PC-3 (cell line): ENCODE measurements at regions not wholly inside any gene's neighbourhood (a gene's known extent, or its start where the extent isn't known, plus 50 kb on each side); places are given as distances from the start of the nearest gene placed in this dataset.

Source experiments
- ATAC-seq: fragments of 200-7000 bp; cut with Tn5 transposase; 2 replicates; pipeline ENCODE4 v1.9.1; 2020; ENCODE audit warnings: mild to moderate bottlenecking, moderate library complexity
- BruUV-seq: library from RNA; stranded (reverse); fragments of 400-500 nt; replicated peaks from 2 replicates; lab custom pipeline; 2021; lab: Mats Ljungman, UMichigan
- CTCF ChIA-PET: fragments of 300-600 bp; sonication (Branson Sonifier 250); formaldehyde crosslinking; loops from one replicate; lab custom pipeline; 2022; ENCODE audit warnings: antibody characterized with exemption; lab: Charles Lee
- POLR2A ChIA-PET: fragments of 300-600 bp; sonication (Branson Sonifier 250); formaldehyde crosslinking; loops from one replicate; lab custom pipeline; 2022; ENCODE audit warnings: antibody characterized with exemption; ENCODE audit not compliant: unreplicated experiment; lab: Charles Lee
- DNase-seq: peaks from one replicate; pipeline ENCODE4 v3.0.0-alpha.2; 2015
- H2AFZ ChIP-seq: fragments of 300-600 bp; sonication (generic); 2 replicates; pipeline ENCODE4 v1.6.0; 2016; ENCODE audit warnings: antibody characterized with exemption, low read length
- H3F3A ChIP-seq: fragments of 300-600 bp; sonication (generic); one replicate; pipeline ENCODE4 v1.6.0; 2017; ENCODE audit warnings: antibody characterized with exemption, low read length, control low read depth, mild to moderate bottlenecking; ENCODE audit not compliant: unreplicated experiment
- H3K27ac ChIP-seq: fragments of 300-600 bp; sonication (generic); 2 replicates; pipeline ENCODE4 v1.5.1; 2016; ENCODE audit warnings: mild to moderate bottlenecking, low read length
- H3K27me3 ChIP-seq: fragments of 300-600 bp; sonication (generic); 2 replicates; pipeline ENCODE4 v1.6.1; 2016; ENCODE audit warnings: low read length, mixed read lengths
- H3K36me3 ChIP-seq: fragments of 300-600 bp; sonication (generic); 2 replicates; pipeline ENCODE4 v1.6.1; 2016; ENCODE audit warnings: low read depth, mixed run types, low read length, mixed read lengths
- H3K4me1 ChIP-seq: fragments of 300-600 bp; sonication (generic); 2 replicates; pipeline ENCODE4 v1.5.1; 2016; ENCODE audit warnings: low read length; ENCODE audit not compliant: insufficient read depth
- H3K4me2 ChIP-seq: fragments of 300-600 bp; sonication (generic); 2 replicates; pipeline ENCODE4 v1.6.0; 2016; ENCODE audit warnings: low read length
- H3K4me3 ChIP-seq: fragments of 300-600 bp; sonication (generic); 2 replicates; pipeline ENCODE4 v1.5.1; 2016; ENCODE audit warnings: mild to moderate bottlenecking, low read length, mixed read lengths
- H3K79me2 ChIP-seq: fragments of 300-600 bp; sonication (generic); 2 replicates; pipeline ENCODE4 v1.6.1; 2017; ENCODE audit warnings: low read length, mixed read lengths
- H3K9ac ChIP-seq: fragments of 300-600 bp; sonication (generic); 2 replicates; pipeline ENCODE4 v1.6.0; 2016; ENCODE audit warnings: mild to moderate bottlenecking, low read length
- H3K9me2 ChIP-seq: fragments of 300-600 bp; sonication (generic); replicated peaks from 2 replicates; pipeline ENCODE4 v1.6.1; 2016; ENCODE audit warnings: mixed run types, low read length, mixed read lengths
- H3K9me3 ChIP-seq: fragments of 300-600 bp; sonication (generic); 2 replicates; pipeline ENCODE4 v1.6.1; 2016; ENCODE audit warnings: low read length, mixed read lengths
- H4K20me1 ChIP-seq: fragments of 300-600 bp; sonication (generic); 2 replicates; pipeline ENCODE4 v1.6.1; 2016; ENCODE audit warnings: low read length, mixed read lengths
- EZH2 ChIP-seq: fragments of 300-600 bp; sonication (generic); IDR thresholded peaks from one replicate; pipeline ENCODE4 v1.6.1; 2017; ENCODE audit warnings: antibody characterized with exemption, mild to moderate bottlenecking, low read length; ENCODE audit not compliant: unreplicated experiment
- EZH2phosphoT487 ChIP-seq: fragments of 300-600 bp; sonication (generic); IDR thresholded peaks from 2 replicates; pipeline ENCODE4 v1.6.1; 2018; ENCODE audit warnings: mild to moderate bottlenecking, antibody characterized with exemption, low read length, borderline replicate concordance
- intact Hi-C: fragments of 100-400 bp; cut with micrococcal nuclease; formaldehyde crosslinking; loops from 2 replicates; pipeline ENCODE4 v1.9.0; 2023
- TF ChIP-seq, protein P1 (sequence below): fragments of 300-600 bp; sonication (generic); conservative IDR thresholded peaks from 2 replicates; pipeline ENCODE4 v1.5.1; 2017; ENCODE audit warnings: antibody characterized with exemption, low read depth, mild to moderate bottlenecking, low read length

DNA sequence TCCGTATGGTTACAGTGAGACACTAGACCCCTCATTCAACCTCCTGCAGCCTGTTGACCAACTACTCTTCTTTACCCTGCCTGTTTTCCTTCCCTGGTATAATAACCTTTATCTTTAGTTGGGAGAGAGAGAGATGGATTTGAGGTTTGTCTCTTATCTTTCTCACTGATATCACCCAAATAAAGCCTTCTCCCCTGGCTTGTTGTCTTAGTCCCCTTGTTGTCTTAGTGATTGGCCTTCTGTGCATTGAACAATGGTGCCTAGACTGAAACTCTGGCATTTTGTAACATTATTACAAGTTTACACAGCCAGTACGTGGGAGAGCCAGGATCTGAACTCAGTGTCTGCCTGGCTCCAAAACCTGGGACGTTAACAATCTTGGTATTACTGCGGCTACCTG lies 560.8 kb downstream of the HS3ST4 start:
- ChIA-PET POLR2A (no interaction called here), CTCF (no interaction called here)
- intact Hi-C loops: no loop called here
- no peaks in the 10 kb centered on the region for H3K27me3 ChIP-seq
- TF ChIP-seq, protein P1, sequence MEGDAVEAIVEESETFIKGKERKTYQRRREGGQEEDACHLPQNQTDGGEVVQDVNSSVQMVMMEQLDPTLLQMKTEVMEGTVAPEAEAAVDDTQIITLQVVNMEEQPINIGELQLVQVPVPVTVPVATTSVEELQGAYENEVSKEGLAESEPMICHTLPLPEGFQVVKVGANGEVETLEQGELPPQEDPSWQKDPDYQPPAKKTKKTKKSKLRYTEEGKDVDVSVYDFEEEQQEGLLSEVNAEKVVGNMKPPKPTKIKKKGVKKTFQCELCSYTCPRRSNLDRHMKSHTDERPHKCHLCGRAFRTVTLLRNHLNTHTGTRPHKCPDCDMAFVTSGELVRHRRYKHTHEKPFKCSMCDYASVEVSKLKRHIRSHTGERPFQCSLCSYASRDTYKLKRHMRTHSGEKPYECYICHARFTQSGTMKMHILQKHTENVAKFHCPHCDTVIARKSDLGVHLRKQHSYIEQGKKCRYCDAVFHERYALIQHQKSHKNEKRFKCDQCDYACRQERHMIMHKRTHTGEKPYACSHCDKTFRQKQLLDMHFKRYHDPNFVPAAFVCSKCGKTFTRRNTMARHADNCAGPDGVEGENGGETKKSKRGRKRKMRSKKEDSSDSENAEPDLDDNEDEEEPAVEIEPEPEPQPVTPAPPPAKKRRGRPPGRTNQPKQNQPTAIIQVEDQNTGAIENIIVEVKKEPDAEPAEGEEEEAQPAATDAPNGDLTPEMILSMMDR: no peak
- H4K20me1 ChIP-seq: no peaks in the 10 kb centered on the region
- H3K4me2 ChIP-seq: no peak overlapping the region
- no peaks in the 10 kb centered on the region for H3K36me3 ChIP-seq
- no peak overlapping the region for H3K4me3 ChIP-seq
- H3F3A ChIP-seq: no peaks in the 10 kb centered on the region
- no peak for ATAC-seq
- DNase-seq: no peak
- no peaks in the 10 kb centered on the region for H3K9me3 ChIP-seq
- H3K9ac ChIP-seq: no peak overlapping the region
- H3K4me1 ChIP-seq: no peaks in the 10 kb centered on the region
- no peaks in the 10 kb centered on the region for H3K79me2 ChIP-seq
- H3K9me2 ChIP-seq: no peaks in the 10 kb centered on the region
- no TSS peak for BruUV-seq
- no peak overlapping the region for H3K27ac ChIP-seq
- no peak overlapping the region for H2AFZ ChIP-seq

DNA sequence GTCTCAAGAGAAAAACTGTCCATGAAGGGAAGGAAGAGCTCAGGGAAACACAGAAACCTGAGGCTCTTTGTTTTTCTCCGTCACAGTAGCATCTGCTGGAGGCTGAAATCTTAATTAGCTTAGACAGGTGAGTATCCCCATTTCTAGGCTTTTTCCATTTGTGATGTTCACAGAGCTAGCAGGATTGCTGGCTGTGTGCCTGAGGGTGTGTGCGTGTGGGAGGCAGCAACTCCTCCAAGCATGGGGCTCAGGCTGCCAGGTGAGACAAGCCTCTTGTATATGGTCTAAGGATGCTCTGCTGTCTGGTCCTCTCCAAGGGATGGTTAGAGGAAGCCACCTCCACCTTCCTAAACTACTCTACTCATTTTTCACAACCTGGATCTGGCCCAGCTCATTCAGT lies 569.9 kb downstream of the HS3ST4 start:
- Histone ChIP-seq H3K79me2 (no peaks in the 10 kb centered on the region), H3K9me2 (no peaks in the 10 kb centered on the region), H3F3A (no peaks in the 10 kb centered on the region), H4K20me1 (no peaks in the 10 kb centered on the region), H3K27ac (no peak overlapping the region), H3K4me1 (no peaks in the 10 kb centered on the region), H3K4me3 (no peak overlapping the region), H3K4me2 (no peak overlapping the region), H3K9ac (no peak overlapping the region), H3K36me3 (no peaks in the 10 kb centered on the region), H3K9me3 (no peaks in the 10 kb centered on the region), H2AFZ (no peak overlapping the region), H3K27me3 (no peaks in the 10 kb centered on the region)
- ATAC-seq (no peak), DNase-seq (no peak)
- ChIA-PET POLR2A (no interaction called here), CTCF (no interaction called here)
- TF ChIP-seq, protein P1: no peak
- TF ChIP-seq EZH2 (no peak), EZH2phosphoT487 (no peak)
- BruUV-seq: no TSS peak
- intact Hi-C loops: no loop called here

DNA sequence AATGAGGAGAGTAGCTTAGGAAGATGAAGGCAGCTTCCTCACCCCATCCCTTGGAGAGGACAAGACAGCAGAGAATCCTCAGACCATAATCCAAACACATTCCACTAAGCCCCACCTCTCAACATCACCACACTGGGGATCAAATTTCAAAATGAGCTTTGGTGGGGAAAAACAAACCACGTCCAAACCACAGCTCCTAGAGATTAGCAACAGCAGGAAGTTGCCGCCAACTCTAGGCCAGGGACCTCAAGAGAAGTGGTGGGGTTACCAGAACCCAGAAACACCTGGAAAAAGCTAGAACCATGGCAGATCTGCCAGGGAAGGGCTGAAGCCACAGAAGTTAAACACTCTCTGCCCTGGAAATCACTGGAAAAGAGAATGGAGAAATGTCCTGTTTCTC lies 571.6 kb downstream of the HS3ST4 start:
- DNase-seq (no peak), ATAC-seq (no peak)
- H3K9me3 ChIP-seq: no peaks in the 10 kb centered on the region
- no peak overlapping the region for H3K9ac ChIP-seq
- H4K20me1 ChIP-seq: no peaks in the 10 kb centered on the region
- no peak overlapping the region for H3K27ac ChIP-seq
- POLR2A ChIA-PET: no interaction called here
- H3K27me3 ChIP-seq: no peaks in the 10 kb centered on the region
- no peaks in the 10 kb centered on the region for H3K36me3 ChIP-seq
- H3K4me2 ChIP-seq: no peak overlapping the region
- CTCF ChIA-PET: no interaction called here
- no peaks in the 10 kb centered on the region for H3K9me2 ChIP-seq
- TF ChIP-seq EZH2phosphoT487 (no peak), EZH2 (no peak)
- TF ChIP-seq, protein P1: no peak
- BruUV-seq: no TSS peak
- intact Hi-C loops: no loop called here
- H3K4me3 ChIP-seq: no peak overlapping the region
- H3F3A ChIP-seq: no peaks in the 10 kb centered on the region
- no peaks in the 10 kb centered on the region for H3K79me2 ChIP-seq
- no peaks in the 10 kb centered on the region for H3K4me1 ChIP-seq
- H2AFZ ChIP-seq: no peak overlapping the region
